Mesenchymal stem cell (in vitro differentiated cells and primary cell): ENCODE measurements at regions not wholly inside any gene's neighbourhood (a gene's known extent, or its start where the extent isn't known, plus 50 kb on each side); places are given as distances from the start of the nearest gene placed in this dataset.

ENCODE experiments used
- DNase-seq: peaks from one replicate; pipeline ENCODE4 v3.0.0-alpha.2; 2013
- H2AFZ ChIP-seq: one replicate; pipeline ENCODE4 v1.6.1; 2013; ENCODE audit warnings: low read depth, mild to moderate bottlenecking, control low read depth, inconsistent platforms, low read length, moderate library complexity
- H2AK5ac ChIP-seq: 2 replicates; pipeline ENCODE4 v1.6.1; 2013; ENCODE audit warnings: low read length, moderate library complexity, mild to moderate bottlenecking, inconsistent platforms; ENCODE audit not compliant: severe bottlenecking
- H2BK120ac ChIP-seq: one replicate; pipeline ENCODE4 v1.6.1; 2013; ENCODE audit warnings: low read depth, mild to moderate bottlenecking, inconsistent platforms, low read length, moderate library complexity
- H2BK12ac ChIP-seq, 2 experiments: one replicate each; pipeline ENCODE4 v1.6.1; 2013; ENCODE audit warnings: inconsistent platforms in 2 of 2, low read length in 2 of 2, mild to moderate bottlenecking in 2 of 2, moderate library complexity in 2 of 2, control low read depth in 1 of 2
- H2BK15ac ChIP-seq: one replicate; pipeline ENCODE4 v1.6.1; 2013; ENCODE audit warnings: mild to moderate bottlenecking, low read depth, inconsistent platforms; ENCODE audit not compliant: poor library complexity, severe bottlenecking
- H2BK5ac ChIP-seq: 2 replicates; pipeline ENCODE4 v1.6.1; 2013; ENCODE audit warnings: low read depth, mild to moderate bottlenecking, low read length, control low read depth, inconsistent platforms; ENCODE audit not compliant: poor library complexity, severe bottlenecking
- H3K14ac ChIP-seq, 2 experiments: one replicate each; pipeline ENCODE4 v1.6.1; 2013; ENCODE audit warnings: inconsistent platforms in 2 of 2, low read length in 2 of 2, control low read depth in 1 of 2, mild to moderate bottlenecking in 1 of 2, moderate library complexity in 1 of 2
- H3K18ac ChIP-seq, 2 experiments: one replicate each; pipeline ENCODE4 v1.6.1; 2013; ENCODE audit warnings: inconsistent platforms in 2 of 2, low read length in 2 of 2, control low read depth in 1 of 2, low read depth in 1 of 2, mild to moderate bottlenecking in 1 of 2
- H3K23ac ChIP-seq, 2 experiments: one replicate each; pipeline ENCODE4 v1.6.1; 2013; ENCODE audit warnings: inconsistent platforms in 2 of 2, low read length in 2 of 2, mild to moderate bottlenecking in 2 of 2, moderate library complexity in 2 of 2, control low read depth in 1 of 2
- H3K27ac ChIP-seq: 2 replicates; pipeline ENCODE4 v1.5.1; 2013; ENCODE audit warnings: mild to moderate bottlenecking, moderate library complexity, low read length, control low read depth, inconsistent platforms; ENCODE audit not compliant: poor library complexity, severe bottlenecking
- H3K27me3 ChIP-seq, 2 experiments: 2 replicates each; pipeline versions ENCODE4 v1.6.1 to v1.7.0; 2013; ENCODE audit warnings: low read length in 2 of 2, mild to moderate bottlenecking in 2 of 2, moderate library complexity in 2 of 2, control low read depth in 1 of 2, inconsistent platforms in 1 of 2; ENCODE audit not compliant: control insufficient read depth in 1 of 2, insufficient read depth in 1 of 2
- H3K36me3 ChIP-seq, 2 experiments: 2 replicates each; pipeline versions ENCODE4 v1.6.1 to v1.7.0; 2013; ENCODE audit warnings: low read length in 2 of 2, control low read depth in 1 of 2, inconsistent platforms in 1 of 2, low read depth in 1 of 2, mild to moderate bottlenecking in 1 of 2; ENCODE audit not compliant: insufficient read depth in 2 of 2, control insufficient read depth in 1 of 2
- H3K4ac ChIP-seq, 2 experiments: one replicate each; pipeline ENCODE4 v1.6.1; 2013; ENCODE audit warnings: inconsistent platforms in 2 of 2, low read length in 2 of 2, mild to moderate bottlenecking in 2 of 2, moderate library complexity in 2 of 2, control low read depth in 1 of 2, low read depth in 1 of 2
- H3K4me1 ChIP-seq: 2 replicates; pipeline ENCODE4 v1.6.1; 2013; ENCODE audit warnings: low read depth, low read length, control low read depth; ENCODE audit not compliant: control insufficient read depth, insufficient read depth
- H3K4me2 ChIP-seq: 2 replicates; pipeline ENCODE4 v1.6.1; 2013; ENCODE audit warnings: low read length, mild to moderate bottlenecking, inconsistent platforms; ENCODE audit not compliant: poor library complexity, severe bottlenecking
- H3K4me3 ChIP-seq, 2 experiments: 2 replicates each; pipeline versions ENCODE4 v1.5.1 to v1.7.0; 2013; ENCODE audit warnings: low read length in 2 of 2, mild to moderate bottlenecking in 2 of 2, control low read depth in 1 of 2, low read depth in 1 of 2; ENCODE audit not compliant: insufficient read depth in 1 of 2
- H3K79me1 ChIP-seq: replicated peaks from 2 replicates; pipeline ENCODE4 v1.6.1; 2013; ENCODE audit warnings: mild to moderate bottlenecking, control low read depth, low read length, inconsistent platforms; ENCODE audit not compliant: poor library complexity, severe bottlenecking
- H3K9ac ChIP-seq: 2 replicates; pipeline ENCODE4 v1.7.0; 2013; ENCODE audit warnings: mild to moderate bottlenecking, low read length, moderate library complexity
- H3K9me3 ChIP-seq: 2 replicates; pipeline ENCODE4 v1.7.0; 2013; ENCODE audit warnings: mild to moderate bottlenecking, low read length; ENCODE audit not compliant: control insufficient read depth
- H4K8ac ChIP-seq: one replicate; pipeline ENCODE4 v1.6.1; 2013; ENCODE audit warnings: inconsistent platforms, mild to moderate bottlenecking, low read length, moderate library complexity
- H4K91ac ChIP-seq: one replicate; pipeline ENCODE4 v1.6.1; 2013; ENCODE audit warnings: mild to moderate bottlenecking, low read length, inconsistent platforms
- WGBS: methylation state at CpG from one replicate; pipeline ENCODE4 v1.1.7; 2013; ENCODE audit warnings: mixed read lengths; 5-methylcytosine and 5-hydroxymethylcytosine counted together

DNA sequence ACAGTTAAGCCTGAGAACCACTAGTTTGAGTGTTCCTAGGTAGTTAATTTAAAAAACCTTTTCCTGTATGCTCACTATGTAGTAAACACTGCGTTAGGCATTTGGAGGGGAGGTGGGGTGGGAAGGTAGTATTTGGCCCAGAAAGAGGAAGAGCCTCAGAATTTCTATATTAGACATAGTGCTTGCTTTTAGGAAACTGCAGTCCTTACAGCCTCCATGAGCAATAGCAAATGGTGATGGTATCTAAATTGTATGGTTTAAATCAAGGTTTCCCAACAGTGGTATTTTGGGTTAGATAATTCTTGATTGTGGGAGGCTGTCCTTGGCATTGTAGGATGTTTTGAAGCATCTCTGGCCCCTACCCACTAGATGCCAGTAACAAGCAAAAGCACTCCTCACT is 61.5 kb upstream of the RIPOR2 start:
- no peak overlapping the region for H4K91ac ChIP-seq
- H2BK120ac ChIP-seq: no peak overlapping the region
- 91% methylated on average over 1 of the region's 1 CpG for WGBS
- H3K27ac ChIP-seq: no peak overlapping the region
- no peaks in the 10 kb centered on the region for H3K36me3 ChIP-seq
- H2BK15ac ChIP-seq: no peak overlapping the region
- no peak overlapping the region for H4K8ac ChIP-seq
- H3K4me2 ChIP-seq: no peak overlapping the region
- no peak overlapping the region for H3K4ac ChIP-seq
- H2BK12ac ChIP-seq: no peak overlapping the region
- no peak overlapping the region for H3K9ac ChIP-seq
- H3K4me3 ChIP-seq: no peak overlapping the region
- H2AK5ac ChIP-seq: no peak overlapping the region
- no peaks in the 10 kb centered on the region for H3K4me1 ChIP-seq
- DNase-seq: no peak
- H3K14ac ChIP-seq: no peak overlapping the region
- no peaks in the 10 kb centered on the region for H3K79me1 ChIP-seq
- H2AFZ ChIP-seq: no peak overlapping the region
- H3K23ac ChIP-seq: no peak overlapping the region
- H3K27me3 ChIP-seq: peaks cover 0 to 7% of the 10 kb centered on the region in 2 experiments
- no peak overlapping the region for H2BK5ac ChIP-seq
- no peak overlapping the region for H3K18ac ChIP-seq
- H3K9me3 ChIP-seq: peaks cover 6% of the 10 kb centered on the region

DNA sequence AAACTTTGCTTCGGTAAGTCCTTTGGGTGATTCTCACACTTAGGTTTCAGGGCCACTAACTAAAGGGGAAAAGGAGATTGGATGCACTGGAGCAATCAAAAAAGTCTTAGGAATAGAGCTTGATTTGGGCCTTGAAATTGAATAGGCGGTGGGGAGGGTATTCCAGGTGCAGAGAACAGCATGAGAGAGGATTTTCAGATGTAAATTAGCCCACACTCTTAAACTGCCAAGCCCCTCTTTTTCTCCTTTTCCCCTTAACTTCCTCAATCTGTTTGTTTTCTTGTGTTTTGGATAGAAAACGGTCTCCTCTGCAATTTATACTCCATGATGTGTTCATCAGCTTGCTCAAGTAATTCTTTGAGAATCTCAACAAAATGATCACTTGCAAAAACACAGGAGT is 62.1 kb upstream of the RIPOR2 start:
- no peak for DNase-seq
- Histone ChIP-seq H2BK120ac (no peak overlapping the region), H3K4me2 (no peak overlapping the region), H2BK15ac (no peak overlapping the region), H4K91ac (no peak overlapping the region), H2AFZ (no peak overlapping the region), H3K18ac (no peak overlapping the region), H2BK12ac (no peak overlapping the region), H3K14ac (no peak overlapping the region), H3K4ac (no peak overlapping the region), H2AK5ac (no peak overlapping the region), H3K27ac (no peak overlapping the region), H3K23ac (no peak overlapping the region), H3K9me3 (peaks cover under 1% of the 10 kb centered on the region), H3K27me3 (peaks cover 0 to 7% of the 10 kb centered on the region in 2 experiments), H3K79me1 (no peaks in the 10 kb centered on the region), H3K4me3 (no peak overlapping the region), H3K9ac (no peak overlapping the region), H3K4me1 (no peaks in the 10 kb centered on the region), H3K36me3 (no peaks in the 10 kb centered on the region), H4K8ac (no peak overlapping the region), H2BK5ac (no peak overlapping the region)
- WGBS: 100% methylated on average over 2 of the region's 3 CpGs

DNA sequence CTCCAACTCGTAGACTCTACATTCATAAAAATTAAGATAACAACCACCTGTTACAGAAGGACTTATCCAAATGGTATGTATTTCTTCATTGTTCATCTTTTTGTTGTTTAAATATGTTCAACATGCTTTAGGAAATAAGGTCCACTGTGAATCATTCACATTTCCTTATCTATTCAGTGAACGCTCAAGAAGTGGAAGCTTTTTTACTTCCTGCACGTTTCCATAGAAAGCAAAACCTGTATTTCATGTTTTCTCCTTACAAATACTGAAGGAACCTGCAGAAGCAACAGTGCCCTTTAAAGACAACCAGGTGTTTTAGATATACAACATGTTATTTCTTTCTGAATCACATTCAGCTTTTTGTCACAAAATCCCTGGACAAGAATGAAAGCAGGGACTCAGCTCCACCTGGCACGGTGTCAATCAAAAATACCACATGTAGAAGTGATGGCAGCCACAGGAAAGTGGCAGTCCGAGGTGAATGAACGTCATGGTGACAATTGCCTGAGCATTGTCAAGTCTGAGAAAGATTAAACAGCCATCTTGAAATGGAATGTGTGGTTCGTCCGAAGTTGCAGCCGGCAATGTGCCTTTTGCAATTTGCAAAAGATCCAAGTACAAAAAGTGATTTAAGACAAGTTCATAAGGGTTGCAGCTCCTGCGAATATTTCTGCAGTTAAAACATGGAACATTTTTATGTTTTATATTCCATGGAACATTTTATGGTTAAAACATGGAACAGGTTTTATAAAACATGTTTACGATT is 66.7 kb upstream of the RIPOR2 start:
- Histone ChIP-seq H2BK120ac (no peak overlapping the region), H3K79me1 (no peaks in the 10 kb centered on the region), H2BK15ac (no peak overlapping the region), H3K23ac (no peak overlapping the region), H3K27me3 (no peaks in the 10 kb centered on the region), H4K8ac (no peak overlapping the region), H3K4me3 (peak overlapping the region in 1 of 2 experiments; percentile 61), H3K18ac (no peak overlapping the region), H3K4ac (no peak overlapping the region), H3K9ac (peak overlapping the region; percentile 36), H3K4me1 (peaks cover 2% of the 10 kb centered on the region), H2AK5ac (no peak overlapping the region), H3K36me3 (no peaks in the 10 kb centered on the region), H2BK5ac (no peak overlapping the region), H3K9me3 (no peaks in the 10 kb centered on the region), H3K27ac (no peak overlapping the region), H3K4me2 (no peak overlapping the region), H4K91ac (no peak overlapping the region), H3K14ac (no peak overlapping the region), H2BK12ac (no peak overlapping the region), H2AFZ (no peak overlapping the region)
- WGBS: 92% methylated on average over 10 of the region's 11 CpGs
- no peak for DNase-seq

DNA sequence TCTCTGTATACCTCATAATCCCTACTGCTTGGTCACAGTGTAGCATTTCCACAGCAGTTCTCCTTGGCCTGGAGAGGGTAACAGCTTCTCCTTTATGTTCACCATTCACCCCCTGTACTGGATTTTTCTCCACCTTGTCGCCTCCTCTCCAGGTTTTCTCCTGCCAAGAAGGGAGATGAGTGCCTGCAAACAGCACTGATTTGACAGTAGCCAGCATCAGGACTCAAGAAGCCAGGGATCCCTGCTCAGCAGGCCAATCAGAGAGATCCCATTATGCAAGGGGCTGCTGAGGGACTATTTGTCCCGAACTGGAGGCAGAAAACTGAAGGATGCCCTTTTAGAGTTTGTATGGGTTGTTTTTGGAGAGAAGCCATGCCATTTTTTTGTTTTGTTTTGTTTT is 68.6 kb upstream of the RIPOR2 start:
- no peak overlapping the region for H3K27ac ChIP-seq
- peak overlapping the region in 1 of 2 experiments; percentile 20 for H3K4ac ChIP-seq
- H3K18ac ChIP-seq: peak overlapping the region in 1 of 2 experiments; percentile 72
- no peak overlapping the region for H4K8ac ChIP-seq
- H2AFZ ChIP-seq: no peak overlapping the region
- H2BK15ac ChIP-seq: no peak overlapping the region
- peak overlapping the region in 1 of 2 experiments; percentile 83 for H3K14ac ChIP-seq
- H3K36me3 ChIP-seq: no peaks in the 10 kb centered on the region
- H3K27me3 ChIP-seq: no peaks in the 10 kb centered on the region
- no peak overlapping the region for H3K9ac ChIP-seq
- no peak overlapping the region for H2BK12ac ChIP-seq
- no peak overlapping the region for H3K4me3 ChIP-seq
- H3K4me2 ChIP-seq: no peak overlapping the region
- DNase-seq: no peak
- H3K9me3 ChIP-seq: no peaks in the 10 kb centered on the region
- H3K4me1 ChIP-seq: peaks cover 2% of the 10 kb centered on the region
- no peak overlapping the region for H3K23ac ChIP-seq
- no peak overlapping the region for H2BK120ac ChIP-seq
- 91% methylated on average over 2 of the region's 2 CpGs for WGBS
- H2BK5ac ChIP-seq: no peak overlapping the region
- H4K91ac ChIP-seq: no peak overlapping the region
- H3K79me1 ChIP-seq: no peaks in the 10 kb centered on the region
- no peak overlapping the region for H2AK5ac ChIP-seq
